HG03342 (cell line): ENCODE measurements at regions not wholly inside any gene's neighbourhood (a gene's known extent, or its start where the extent isn't known, plus 50 kb on each side); places are given as distances from the start of the nearest gene placed in this dataset.
A peak's percentile ranks its signal among the peaks of the same experiment; 100 is the strongest.

Source experiments
- ATAC-seq: cut with Tn5 transposase; IDR thresholded peaks from one replicate; pipeline ENCODE4 v1.9.1; 2021; ENCODE audit warnings: mild to moderate bottlenecking, moderate library complexity; ENCODE audit not compliant: unreplicated experiment

GRCh38 chr12:40614923-40615322, 77.3 kb upstream of the CNTN1 start:
- peak; percentile 60 for ATAC-seq

GRCh38 chr12:40615590-40615989, 76.6 kb upstream of the CNTN1 start:
- ATAC-seq: no peak

GRCh38 chr12:40616383-40616915, 75.8 kb upstream of the CNTN1 start:
- ATAC-seq: no peak

- no peak for ATAC-seq
Measured at GRCh38 chr12:40618636-40619035, 73.6 kb upstream of the CNTN1 start.

- ATAC-seq: no peak
Measured at GRCh38 chr12:40620564-40621019, 71.6 kb upstream of the CNTN1 start.

- peak; percentile 58 for ATAC-seq
Measured at GRCh38 chr12:40622246-40622838, 69.9 kb upstream of the CNTN1 start.

- ATAC-seq: no peak
Measured at GRCh38 chr12:40632171-40632570, 60.1 kb upstream of the CNTN1 start.

GRCh38 chr12:40632933-40633332, 59.3 kb upstream of the CNTN1 start:
- no peak for ATAC-seq

GRCh38 chr12:40634517-40635131, 57.6 kb upstream of the CNTN1 start:
- no peak for ATAC-seq

- no peak for ATAC-seq
Measured at GRCh38 chr12:40635141-40635731, 57.0 kb upstream of the CNTN1 start.
